GM18868 (cell line): ENCODE measurements at regions not wholly inside any gene's neighbourhood (a gene's known extent, or its start where the extent isn't known, plus 50 kb on each side); places are given as distances from the start of the nearest gene placed in this dataset.

Experiments
- ATAC-seq: cut with Tn5 transposase; IDR thresholded peaks from one replicate; pipeline ENCODE4 v1.9.1; 2021; ENCODE audit warnings: mild to moderate bottlenecking, moderate library complexity; ENCODE audit not compliant: unreplicated experiment

DNA sequence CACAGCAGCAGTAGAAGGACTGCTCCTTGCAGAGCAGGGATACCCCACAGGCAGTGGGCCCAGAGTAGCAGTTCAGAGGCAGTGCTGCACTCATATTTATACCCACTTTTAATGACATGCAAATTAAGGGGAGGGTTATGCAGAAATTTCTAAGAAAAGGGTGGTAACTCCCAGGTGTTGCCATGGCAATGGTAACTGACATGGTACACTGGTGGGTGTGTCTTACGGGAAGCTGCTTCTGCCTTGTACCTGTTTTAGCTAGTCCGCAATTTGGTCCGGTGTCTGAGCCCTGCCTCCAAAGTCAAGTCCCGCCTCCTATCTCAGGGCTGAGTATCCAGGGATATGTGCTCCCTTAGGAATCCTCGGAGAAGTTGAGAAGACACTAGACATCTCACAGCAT lies 79.2 kb upstream of the UQCRFS1 start:
- ATAC-seq = no peak

DNA sequence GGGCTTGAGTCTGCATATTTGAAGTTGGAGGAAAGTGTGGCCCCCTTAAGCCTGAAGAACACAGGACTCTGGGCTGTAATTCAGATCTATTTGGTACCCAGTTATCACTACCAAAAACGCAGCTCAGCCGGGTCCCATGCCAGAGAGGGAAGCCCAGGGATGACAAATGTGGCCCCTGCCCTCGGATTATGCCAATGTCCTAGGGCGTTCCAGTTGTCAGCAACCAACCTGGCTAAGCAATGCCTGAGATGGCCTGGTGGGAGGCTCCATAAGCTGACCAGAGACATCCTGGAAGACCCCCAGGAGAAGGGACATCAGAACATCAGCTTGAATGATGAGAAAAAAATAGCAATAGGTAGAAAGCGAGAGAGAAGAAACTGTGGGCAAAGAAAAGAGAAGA lies 79.6 kb upstream of the UQCRFS1 start:
- no peak for ATAC-seq

DNA sequence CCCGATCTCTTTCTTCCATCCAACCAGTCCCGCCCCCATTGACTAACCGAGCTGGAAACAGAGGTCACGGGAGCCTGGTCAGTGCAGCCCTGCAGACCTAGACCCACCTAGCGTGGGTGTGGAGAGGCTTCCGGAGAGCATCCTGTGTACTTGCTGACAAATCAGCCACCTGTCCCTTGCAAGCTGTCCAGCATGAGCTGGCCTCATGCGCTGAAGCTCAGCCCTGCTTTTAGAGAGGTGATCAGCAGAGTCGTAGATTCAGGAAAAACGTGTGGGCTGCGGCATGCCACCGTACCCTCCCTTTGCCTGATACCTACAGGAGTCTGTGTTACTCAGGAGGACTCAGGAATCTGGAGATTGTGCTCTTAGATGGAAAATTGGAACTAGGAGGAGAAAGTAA lies 80.3 kb upstream of the UQCRFS1 start:
- ATAC-seq = no peak

DNA sequence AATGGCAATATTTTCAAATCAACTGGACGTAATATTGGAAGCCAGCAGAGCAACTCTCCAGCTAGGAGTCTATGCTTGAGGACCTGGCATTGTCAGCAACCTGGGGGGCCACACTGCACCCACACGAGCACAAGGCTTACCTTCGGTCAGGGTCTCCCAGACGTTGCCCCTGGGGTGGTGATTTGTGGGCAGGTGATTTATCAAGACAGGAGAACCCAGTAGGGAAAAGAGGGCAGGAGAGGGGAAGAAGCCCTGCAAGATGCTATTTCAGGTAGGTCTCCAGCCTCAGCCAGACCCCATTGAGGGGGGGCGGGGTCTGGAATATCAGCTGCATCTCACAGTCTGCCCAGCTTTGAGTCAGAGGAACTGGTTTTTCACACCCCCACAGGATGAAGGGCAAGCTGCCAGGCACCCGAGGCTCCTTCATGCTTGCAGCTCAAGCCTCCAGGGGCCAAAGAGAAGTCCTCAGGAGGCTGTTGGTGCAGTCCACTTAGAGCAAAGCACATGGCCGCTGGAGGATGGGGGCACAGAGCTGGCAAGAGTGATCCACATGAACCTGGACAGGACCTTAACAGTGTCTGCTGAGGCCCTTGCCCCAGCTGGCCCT lies 80.9 kb upstream of the UQCRFS1 start:
- no peak for ATAC-seq

DNA sequence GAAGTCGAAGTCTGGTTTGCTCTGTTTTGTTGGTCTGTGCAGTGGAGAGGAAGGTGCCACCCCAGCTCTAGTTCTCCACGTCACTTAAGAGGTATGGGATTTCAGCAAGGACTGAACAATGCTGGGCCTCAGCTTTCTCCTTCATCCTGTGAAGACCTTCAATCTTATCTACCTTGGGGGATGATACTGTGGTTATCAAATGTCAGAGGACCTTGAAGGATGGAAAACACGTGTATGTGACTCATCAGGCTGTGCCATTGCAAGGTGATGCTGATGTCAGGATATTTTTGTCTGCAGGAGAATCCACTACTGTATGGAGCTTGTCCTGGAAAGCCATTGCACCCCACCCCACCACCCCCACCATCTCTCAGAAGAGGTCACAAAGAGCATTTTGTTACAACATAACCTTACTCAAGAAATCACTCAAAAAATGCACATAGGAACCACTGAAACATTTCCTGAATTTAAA lies 81.4 kb upstream of the UQCRFS1 start:
- ATAC-seq = no peak

DNA sequence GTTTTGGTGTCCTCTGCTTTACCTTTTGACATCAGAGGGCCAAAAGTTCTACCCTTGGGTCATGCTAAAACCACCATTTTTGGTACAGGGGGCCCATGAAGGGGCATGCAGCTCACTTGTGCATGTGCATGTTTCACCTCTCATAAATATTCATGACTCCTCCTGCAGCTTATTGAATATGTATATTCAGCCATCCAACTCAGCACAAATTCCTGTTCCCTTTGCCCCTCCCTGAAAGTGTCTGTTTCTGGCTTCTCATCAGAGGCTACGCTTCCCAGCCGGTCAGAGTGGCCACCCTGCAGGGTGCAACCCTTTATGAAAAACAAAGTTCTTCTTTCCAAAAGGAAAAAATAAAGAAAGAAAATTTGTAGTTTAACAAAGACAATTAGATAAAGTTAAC lies 82.3 kb upstream of the UQCRFS1 start:
- no peak for ATAC-seq

DNA sequence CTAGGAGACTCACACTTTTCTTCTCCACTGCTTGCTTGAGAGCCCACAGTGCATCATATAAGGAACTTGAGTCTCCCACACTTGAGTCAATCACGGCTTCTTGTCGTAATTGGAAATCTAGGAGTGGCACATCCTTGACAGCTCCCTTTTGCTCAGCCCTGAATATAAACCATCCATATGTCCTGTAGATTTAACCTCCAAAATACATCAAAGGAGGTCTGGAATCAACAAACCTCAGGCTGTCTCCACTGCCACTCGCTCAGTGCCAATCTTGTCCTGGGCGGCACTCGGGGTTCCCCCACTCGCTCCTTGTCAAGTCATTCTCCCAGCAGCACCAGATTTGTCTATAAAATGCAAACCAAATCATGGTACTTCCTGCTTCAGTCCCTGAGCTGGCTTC lies 84.4 kb upstream of the UQCRFS1 start:
- no peak for ATAC-seq

DNA sequence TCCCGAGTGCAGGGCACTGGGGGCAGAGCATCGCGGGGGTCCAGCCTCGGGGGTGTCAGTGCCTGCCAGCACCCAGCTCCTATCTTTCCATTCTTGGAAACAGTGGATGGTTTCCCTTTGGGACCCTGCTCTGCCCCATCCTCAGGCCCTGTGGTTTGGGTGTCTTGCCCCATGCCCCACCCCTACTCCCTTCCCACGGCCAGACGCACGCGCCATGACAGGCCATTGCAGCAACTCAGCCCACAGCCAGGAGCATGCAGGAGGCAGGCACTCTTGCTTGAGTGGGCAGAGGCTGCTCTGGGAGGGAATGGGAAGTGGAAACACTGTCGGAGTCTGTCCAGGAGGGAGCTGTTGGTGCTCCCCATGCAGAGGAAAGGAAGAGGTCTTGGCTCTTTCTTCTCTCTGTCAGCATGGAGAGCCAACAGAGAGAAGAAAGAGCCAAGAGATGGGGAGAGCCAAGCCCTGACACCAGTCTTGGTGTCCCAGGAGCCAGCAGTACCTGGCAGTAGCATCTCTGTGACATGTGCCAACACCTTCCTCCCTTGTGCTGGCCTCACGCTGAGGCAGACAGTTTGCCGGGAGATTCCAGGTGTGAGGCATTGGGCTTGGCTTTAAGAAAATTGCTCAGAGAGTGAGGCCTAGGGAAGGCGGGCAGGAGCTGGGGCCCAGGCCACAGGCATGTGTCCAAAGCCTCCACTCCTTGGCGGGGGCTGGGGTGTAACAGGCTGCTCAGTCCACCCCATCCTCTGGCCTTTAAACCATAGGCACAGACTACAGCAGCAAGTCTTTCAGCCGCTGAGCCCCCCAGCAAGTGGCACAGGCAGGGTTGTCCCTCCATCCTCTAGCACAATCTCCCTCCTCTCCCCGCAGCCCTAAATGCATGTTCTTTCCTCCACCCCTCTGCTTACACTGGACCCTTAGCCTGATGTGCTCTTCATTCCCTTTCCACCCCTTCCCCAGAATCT lies 86.7 kb upstream of the UQCRFS1 start:
- ATAC-seq = no peak

DNA sequence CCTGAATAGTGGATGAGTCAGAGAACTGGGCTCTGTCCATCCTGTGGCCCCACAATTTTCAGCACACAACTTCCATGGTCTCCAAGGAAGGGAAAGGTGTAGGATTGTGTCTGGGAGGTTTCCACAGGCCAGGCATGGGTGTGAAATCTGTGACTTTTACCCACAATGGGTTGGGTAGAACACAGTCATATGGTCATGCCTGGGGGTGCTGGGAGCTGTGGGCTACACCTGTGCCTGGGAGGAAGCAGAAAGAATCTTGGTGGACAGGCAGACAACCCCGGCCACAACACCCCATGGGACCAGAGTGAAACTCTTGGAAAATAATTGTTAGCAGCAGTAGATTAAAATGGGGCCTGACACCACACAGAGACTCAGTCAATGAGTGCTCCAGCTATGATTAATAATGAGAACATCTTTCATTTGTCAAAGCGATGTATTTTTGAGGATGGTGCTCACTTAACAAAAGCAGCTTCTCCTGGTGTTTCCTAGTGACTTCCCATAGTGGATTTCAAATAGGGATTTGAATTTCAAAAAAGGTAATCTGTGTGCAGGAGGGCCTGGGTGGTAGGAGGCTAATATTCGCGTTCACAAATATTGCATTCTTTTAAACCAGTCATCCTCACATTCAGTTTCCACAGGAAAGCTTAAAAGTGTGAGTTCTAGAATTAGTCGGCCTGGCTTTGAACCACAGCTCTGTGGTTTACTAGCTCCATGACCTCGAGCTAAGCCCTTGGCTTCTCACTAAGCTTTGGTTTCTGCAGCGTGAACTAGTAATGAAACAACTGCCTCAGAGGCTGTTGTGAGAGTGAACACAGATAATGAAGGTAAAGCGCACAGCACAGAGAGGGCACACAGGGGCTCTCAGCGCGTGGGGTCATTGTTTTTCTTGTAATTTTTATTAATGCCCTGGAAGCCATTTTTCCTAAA lies 89.3 kb upstream of the UQCRFS1 start:
- no peak for ATAC-seq

DNA sequence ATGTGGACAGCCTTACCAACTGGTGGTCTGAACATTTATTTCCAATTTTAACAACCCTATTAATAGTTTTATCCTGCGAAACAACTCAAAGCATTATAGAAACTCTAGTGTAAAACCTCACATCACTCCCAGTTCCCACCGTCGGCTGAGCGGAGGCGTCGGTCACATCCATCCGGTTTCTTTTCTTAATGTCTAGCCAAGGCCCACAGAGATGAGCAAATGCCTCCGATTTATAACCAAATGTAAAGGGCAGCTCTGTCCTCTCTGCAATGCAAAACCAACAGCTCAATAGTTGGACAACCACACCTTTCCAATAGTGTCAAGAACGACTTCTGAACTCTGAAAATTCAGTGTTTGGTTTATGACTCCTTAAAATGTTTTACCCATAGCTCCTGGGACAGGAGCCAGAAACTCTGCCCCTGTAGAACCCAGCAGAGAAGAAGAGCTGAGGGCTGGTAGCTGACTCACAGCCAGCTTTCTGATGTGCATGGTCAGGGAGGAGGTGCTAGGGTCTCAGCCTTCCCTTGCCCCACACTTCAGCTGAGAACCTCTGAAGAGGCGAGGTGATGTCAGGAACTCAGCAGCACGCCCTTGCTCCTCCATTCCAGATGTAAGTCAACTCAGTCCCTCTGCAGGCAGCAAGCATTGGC lies 90.2 kb upstream of the UQCRFS1 start:
- ATAC-seq = no peak

DNA sequence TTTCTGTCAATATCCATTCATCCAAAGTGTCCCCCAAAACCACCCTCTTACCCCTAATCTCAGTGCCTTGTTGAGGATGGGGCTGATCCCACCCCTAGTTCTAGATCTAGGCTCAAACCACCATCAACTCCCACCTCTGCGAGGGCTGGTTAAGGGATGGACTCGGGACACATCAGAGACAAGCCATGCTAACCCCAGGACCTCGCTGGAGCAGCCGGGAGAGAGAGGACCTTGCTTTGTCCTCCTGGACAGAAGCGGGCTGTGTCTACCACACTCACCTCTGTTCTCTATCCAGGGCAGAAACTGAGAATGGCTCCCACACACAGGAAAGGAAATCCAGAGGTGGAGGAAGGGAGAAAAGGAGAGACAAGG lies 90.8 kb upstream of the UQCRFS1 start:
- no peak for ATAC-seq

DNA sequence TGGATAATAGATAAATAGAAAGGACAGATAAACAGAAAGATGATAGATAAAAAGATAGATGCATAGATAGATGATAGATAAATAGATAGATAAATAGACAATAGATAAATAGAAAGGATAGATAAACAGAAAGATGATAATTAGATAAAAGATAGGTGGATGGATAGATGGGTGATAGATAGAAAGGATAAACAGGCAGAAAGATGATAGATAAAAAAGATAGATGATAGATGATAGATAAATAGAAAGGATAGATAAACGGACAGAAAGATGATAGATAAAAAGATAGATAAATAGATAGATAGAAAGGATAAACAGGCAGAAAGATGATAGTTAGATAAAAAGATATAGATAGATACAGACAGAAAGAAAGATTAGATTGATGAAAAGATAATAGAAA lies 92.3 kb upstream of the UQCRFS1 start:
- ATAC-seq = no peak

DNA sequence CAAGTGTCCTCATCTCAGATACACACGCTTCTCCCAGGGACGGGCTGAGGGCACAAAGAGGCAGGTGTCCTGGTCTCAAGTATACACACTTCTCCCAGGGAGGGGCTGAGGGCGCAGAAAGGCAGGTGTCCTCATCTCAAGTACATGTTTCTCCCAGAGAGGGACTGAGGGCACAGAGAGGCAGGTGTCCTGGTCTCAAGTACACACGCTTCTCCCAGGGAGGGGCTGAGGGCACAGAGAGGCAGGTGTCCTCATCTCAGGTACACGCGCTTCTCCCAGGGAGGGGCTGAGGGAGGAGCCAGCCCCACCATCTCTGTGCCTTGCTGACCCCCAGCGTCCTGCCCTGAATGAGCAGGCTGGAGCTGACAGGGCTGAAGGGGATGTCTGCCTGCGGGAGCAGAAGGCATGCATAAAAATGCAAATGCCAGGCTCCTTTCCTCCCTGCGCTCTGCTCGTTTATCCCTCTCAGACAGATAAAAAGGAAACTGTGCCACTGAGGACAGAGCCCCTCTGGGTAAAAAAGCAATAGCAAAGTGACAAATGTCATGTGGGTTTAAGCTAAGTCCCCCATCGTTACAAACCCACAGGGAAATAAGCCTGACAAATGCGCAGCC lies 96.1 kb upstream of the UQCRFS1 start:
- no peak for ATAC-seq

DNA sequence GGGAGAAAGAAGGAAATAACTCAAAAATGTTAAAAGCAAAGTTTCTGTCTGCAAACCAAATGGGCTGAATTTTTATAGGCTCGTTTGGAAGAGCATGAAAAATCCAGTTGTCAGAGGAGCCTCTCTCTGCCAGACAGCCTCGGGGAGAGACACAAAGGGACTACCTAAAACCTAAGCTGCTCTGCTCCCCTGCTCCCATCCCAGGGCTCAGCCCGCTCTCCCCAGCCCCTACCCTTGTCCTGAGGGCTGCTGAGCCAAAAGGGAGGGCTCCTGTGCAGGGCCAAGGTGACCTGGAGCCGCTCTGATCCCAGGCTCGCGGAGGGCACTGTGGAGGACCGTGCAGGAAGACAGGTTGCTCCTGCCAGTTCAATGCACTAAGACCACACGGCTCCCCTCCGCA lies 96.7 kb upstream of the UQCRFS1 start:
- no peak for ATAC-seq

DNA sequence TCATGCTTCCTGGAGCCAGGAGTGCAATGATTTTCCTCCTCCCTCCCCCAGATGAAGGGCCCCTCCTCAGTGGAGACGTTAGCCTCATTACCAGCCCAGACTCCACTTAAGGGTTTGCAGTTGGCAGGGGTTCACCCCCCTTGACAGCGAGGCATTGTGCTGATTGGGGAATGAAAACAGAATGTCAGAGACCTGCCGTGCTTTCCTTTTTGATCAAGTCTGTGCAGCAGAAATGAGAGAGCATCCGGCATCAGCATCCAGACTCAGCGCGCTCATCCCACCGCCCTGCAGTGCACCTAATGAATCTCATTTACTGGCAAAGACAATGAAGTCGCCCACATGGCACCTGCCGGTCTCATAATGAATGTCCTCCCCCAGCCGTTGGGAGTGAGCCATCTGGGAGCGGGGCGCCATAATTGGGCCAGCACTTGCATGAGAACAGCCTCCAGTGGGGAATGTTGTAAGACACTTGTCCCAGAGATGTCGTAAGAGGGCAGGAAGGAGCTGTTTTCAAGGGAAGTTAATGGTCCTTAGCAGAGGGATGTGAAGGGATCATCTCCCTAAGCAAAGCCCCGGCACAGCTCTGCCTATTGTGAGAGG lies 98.3 kb upstream of the UQCRFS1 start:
- ATAC-seq = no peak

DNA sequence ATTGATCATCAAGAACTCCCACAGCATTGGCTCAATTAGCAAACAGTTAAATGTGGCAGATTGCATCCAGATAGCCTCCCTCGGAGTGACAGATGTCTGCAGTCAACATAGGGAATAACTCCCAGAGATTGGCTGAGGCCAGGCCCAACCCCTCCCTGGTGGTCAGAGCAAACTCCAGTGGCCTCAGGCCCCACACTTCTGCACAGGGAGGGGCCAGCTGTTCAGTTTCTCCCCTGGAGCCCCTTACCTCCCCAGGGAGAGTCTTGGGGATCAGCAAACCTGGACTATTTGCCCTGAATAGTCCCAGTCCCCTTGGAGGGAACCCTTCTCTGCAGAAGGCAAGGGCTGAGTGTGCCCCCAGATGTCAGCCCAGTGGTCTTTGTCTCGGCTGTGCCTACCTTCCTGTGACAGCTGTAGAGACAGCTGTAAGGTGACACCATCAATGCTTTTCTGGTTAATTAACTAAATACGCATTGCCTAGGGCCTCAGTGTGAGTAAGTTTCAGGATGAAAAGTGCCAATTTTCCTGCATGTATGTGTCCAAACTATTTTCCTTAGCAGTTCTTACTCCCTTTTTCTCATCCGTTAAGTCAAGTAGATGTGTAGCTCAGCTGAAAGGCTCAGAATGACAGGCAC lies 102.7 kb upstream of the UQCRFS1 start:
- ATAC-seq = no peak

DNA sequence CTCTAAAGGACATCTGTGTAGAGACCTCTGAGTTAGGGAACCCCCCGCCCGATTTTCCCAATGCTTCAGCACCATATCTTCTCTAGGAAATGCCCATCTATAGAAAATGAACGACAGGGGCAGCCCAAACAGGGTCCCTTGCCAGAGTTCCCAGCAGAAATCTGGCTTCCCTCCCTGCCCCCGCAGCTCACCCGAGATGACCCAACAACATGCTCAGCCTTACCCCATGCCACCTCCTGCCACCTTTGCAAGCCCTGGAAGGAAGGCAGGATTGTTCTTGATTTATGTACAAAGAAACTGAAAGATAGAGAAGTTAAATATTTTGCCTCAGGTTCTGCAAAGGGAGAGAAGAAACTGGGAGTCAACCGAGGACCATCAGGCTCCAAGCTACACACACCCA lies 105.6 kb upstream of the UQCRFS1 start:
- no peak for ATAC-seq

DNA sequence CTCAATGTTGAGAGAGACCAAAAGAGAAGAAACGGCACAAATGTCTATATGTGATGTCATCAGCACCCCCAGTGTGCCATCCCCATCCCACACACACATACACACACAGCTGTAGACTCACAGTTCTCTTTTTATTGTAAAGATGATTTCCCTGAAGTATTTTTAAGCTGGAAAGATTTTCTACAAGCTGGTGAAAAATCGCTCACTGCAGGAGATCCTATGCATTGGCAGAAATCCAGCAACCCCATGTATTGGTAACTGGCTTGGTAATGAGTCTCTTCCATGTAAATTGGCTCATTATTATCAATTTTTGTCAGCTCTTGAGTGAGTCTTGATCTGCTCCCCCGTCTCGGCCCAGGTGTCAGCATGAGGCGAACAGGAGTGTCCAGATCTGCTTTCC lies 107.1 kb upstream of the UQCRFS1 start:
- ATAC-seq = no peak

DNA sequence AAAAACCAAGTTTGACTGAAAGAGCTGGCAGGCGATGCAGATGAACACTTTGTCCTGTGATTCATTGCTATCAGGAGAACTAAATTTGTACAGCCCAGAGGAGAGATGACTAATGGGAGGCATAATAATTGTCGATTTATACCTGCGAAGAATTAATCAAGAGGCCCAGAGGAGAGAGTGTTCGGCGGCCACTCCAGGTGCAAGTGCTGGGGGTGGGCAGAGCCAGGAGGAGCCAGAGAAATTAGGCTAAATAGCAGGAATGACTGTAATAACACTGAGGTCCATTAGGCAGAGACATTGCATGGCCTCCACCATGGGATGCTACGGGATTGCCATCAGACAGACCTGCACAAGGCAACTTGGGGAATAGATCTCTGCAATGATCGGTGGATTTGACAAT lies 107.7 kb upstream of the UQCRFS1 start:
- ATAC-seq = no peak

DNA sequence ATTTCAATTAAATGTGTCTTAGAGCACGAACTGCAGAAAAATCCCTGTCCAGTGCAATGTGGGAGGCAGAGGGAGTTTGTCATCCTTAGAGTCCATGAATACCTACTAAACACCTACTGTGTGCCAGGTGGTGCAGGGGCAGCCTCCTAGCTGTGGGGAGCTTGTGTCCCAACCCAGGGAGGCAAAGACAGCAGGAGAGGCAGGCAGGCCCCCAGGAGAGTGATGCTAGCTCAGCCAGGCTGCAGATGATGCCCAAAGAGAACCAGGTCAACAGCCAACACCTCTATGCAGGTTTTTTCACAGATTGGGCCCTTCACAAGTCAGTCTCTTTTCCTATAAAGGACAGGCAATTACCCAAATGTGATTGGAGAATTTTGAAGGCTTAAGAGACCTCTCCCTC lies 108.2 kb upstream of the UQCRFS1 start:
- no peak for ATAC-seq
